RWPE1 (cell line): ENCODE measurements at regions not wholly inside any gene's neighbourhood (a gene's known extent, or its start where the extent isn't known, plus 50 kb on each side); places are given as distances from the start of the nearest gene placed in this dataset.

Experiments
- CTCF ChIA-PET: fragments of 350-600 bp; sonication (Branson Sonifier 250); formaldehyde crosslinking; extraction: SDS; loops from one replicate; lab custom pipeline; 2021; lab: Yijun Ruan, JAX
- POLR2A ChIA-PET: fragments of 400-600 bp; formaldehyde crosslinking; extraction: SDS; loops from one replicate; lab custom pipeline; 2020; ENCODE audit warnings: antibody characterized with exemption; ENCODE audit not compliant: low non-redundant PET; lab: Yijun Ruan, JAX
- DNase-seq: peaks from one replicate; pipeline ENCODE4 v3.0.0; 2012; ENCODE audit warnings: low spot score
- H3K27ac ChIP-seq: fragments of 450-650 bp; 2 replicates; pipeline ENCODE4 v1.5.1; 2017
- CTCF ChIP-seq: fragments of 450-650 bp; conservative IDR thresholded peaks from 2 replicates; pipeline ENCODE4 v1.5.1; 2017; ENCODE audit warnings: low read depth, mild to moderate bottlenecking

- H3K27ac ChIP-seq, result no peak overlapping the region
- no peak for DNase-seq
- ChIA-PET POLR2A (no interaction called here), CTCF (interaction anchor here (0.6 kb wide), 1 partner anchor 247 kb away, joined by 3 read pairs; no protein-coding TSS in a partner anchor)
- TF ChIP-seq CTCF, result no peak
Observed at GRCh38 chr10:128440513-128441160, 314.4 kb upstream of the MKI67 start.

- no peak overlapping the region for H3K27ac ChIP-seq
- TF ChIP-seq CTCF, result no peak
- POLR2A ChIA-PET, result no interaction called here
- DNase-seq, result no peak
- CTCF ChIA-PET, result interaction anchor here (0.6 kb wide), 1 partner anchor 743 kb away, joined by 3 read pairs; no protein-coding TSS in a partner anchor
Observed at GRCh38 chr10:128443925-128444518, 317.8 kb upstream of the MKI67 start.

- ChIA-PET POLR2A (no interaction called here), CTCF (no interaction called here)
- TF ChIP-seq CTCF, result no peak
- H3K27ac ChIP-seq, result no peak overlapping the region
- DNase-seq, result no peak
Observed at GRCh38 chr10:128448796-128449195, 322.6 kb upstream of the MKI67 start.

- no peak overlapping the region for H3K27ac ChIP-seq
- no peak for DNase-seq
- ChIA-PET CTCF (interaction anchor here (0.8 kb wide), 1 partner anchor 151 kb away, joined by 3 read pairs; no protein-coding TSS in a partner anchor), POLR2A (no interaction called here)
- no peak for TF ChIP-seq CTCF
Observed at GRCh38 chr10:128451879-128452278, 325.7 kb upstream of the MKI67 start.

GRCh38 chr10:128456271-128456670, 330.0 kb upstream of the MKI67 start:
- DNase-seq, result no peak
- TF ChIP-seq CTCF, result no peak
- ChIA-PET CTCF (no interaction called here), POLR2A (interaction anchor here (0.6 kb wide), 1 partner anchor 606 kb away, joined by 4 read pairs; no protein-coding TSS in a partner anchor)
- H3K27ac ChIP-seq, result no peak overlapping the region

- ChIA-PET CTCF (no interaction called here), POLR2A (no interaction called here)
- no peak for TF ChIP-seq CTCF
- DNase-seq, result no peak
- no peak overlapping the region for H3K27ac ChIP-seq
Observed at GRCh38 chr10:128457136-128457535, 330.9 kb upstream of the MKI67 start.
